NCI-H345 (cell line): ENCODE measurements at regions not wholly inside any gene's neighbourhood (a gene's known extent, or its start where the extent isn't known, plus 50 kb on each side); places are given as distances from the start of the nearest gene placed in this dataset.
A peak's percentile ranks its signal among the peaks of the same experiment; 100 is the strongest.
"Not testable (repeated sequence)": the region's sequence is repeated elsewhere in the genome, so short reads cannot be mapped to it uniquely, and the experiment has no call there.

Source experiments
- DNase-seq: peaks from one replicate; lab custom pipeline; 2025; lab: John Stamatoyannopoulos, UW

DNA sequence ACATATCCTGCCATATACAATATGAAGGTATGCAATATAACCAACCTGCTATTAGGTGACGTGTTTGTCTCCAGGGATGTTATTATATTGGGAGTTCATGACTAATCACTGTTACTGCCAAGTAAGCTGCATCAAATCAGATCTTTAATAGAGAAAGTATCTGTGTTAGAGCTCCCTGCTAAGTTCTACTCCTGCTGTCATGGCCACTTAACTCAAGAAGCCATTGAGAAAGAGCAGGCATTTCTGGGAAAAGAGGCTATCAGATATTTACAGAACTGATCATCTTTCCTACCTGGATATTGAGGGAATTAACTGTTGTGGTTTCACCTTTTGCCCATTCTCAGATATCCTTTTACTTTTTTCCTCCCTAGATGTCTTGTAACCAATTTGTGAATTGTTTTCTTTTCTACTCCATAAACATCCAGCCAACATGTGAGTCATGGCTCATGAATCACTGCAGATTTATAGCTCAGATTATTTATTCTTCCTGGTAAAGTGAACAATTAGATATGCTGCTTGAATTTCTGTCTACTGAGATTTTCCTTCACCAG lies 634.8 kb upstream of the FAM174A start:
- DNase-seq = peak; percentile 12

DNA sequence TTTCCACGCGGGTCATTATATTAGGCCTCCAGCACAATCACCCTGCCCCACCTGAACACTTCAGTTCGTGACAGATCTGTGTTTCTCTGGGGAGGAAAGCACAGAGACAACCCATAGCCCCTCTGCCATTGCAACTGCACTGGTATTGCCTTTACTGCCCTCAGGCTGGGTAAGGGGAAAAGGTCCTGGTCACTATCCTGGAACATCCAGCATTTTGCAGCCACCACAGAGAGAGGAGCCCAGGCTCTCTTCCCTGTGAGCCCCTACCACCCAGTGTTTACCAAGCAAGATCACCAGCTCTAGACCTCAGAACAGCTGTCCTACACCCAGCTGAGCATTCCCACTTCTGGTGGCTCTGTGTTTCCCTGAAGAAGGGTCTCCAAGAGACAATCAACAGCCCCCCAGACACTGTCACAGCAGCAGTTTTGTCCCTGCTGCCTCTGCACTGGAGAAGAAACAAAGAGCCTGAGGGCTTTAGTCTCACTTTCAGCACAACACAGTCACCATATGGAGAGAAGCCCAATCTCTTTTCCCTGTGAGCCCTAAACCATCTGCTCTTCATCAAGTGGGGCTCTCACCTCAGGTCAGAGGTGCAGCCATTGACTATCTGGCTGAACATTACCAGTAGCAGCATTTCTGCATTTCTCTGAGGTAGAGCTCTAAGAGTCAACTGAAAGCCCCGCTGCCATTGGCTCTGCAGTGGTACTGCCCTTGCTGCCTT lies 655.2 kb upstream of the FAM174A start:
- no peak for DNase-seq

- DNase-seq = no peak
These were observed 656.3 kb upstream of the FAM174A start for GRCh38 chr5:99878830-99879229.

GRCh38 chr5:99866740-99867139 lies 668.4 kb upstream of the FAM174A start:
- DNase-seq = no peak

GRCh38 chr5:99865159-99865558 lies 670.0 kb upstream of the FAM174A start:
- no peak for DNase-seq

GRCh38 chr5:99835791-99836190 lies 699.4 kb upstream of the FAM174A start:
- no peak for DNase-seq

DNA sequence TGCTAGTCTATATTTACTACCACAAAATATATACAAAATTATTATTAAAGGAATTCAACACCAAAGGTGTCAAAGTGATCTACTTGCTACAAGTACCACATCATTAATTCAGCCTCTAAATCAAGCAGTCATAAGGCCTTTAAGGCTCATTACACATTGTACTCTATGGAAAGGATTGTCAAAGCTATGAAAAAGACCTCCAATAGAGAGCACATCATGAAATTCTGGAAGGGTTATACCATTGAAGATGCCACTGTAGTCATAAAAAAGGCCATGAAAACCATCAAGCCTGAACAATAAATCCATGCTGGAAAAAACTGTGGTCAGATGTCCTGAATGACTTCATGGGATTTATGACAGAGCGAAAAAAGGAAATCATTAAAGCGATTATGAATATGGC lies 708.0 kb upstream of the FAM174A start:
- no peak for DNase-seq

GRCh38 chr5:99817796-99818195 lies 717.4 kb upstream of the FAM174A start:
- DNase-seq = no peak

DNA sequence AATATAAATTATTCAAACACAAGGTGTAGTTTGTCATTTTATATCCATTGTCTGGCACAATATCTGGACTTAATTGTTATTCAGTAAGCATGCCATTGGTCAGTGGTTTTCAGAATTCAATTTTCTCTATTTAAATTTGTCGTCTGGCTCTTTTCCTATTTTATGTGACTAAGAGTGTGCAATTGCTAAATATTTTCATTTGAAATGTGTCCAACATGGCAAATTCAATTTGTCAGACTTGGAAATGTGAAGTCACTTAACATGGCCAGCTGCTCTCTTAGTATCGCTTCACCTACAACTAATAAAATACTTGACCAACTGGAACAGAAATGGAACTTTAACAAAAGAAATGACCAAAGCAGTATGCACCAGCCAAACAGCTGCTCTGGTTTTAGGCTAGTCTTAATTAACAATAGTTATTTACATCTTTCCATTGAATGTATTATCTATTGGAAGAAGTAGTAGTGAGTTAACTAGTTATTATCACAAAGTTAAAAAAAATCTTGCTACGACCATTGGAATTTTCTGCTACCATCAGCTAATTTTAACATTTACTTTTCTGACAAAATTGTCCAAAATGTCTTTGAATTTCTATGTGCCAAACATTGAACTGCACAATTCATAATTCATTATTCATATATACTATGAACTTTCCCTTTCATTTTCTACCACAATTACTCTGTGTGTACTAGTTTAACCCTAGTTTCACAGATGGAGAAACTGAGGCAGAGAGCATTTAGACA lies 720.7 kb upstream of the FAM174A start:
- no peak for DNase-seq

DNA sequence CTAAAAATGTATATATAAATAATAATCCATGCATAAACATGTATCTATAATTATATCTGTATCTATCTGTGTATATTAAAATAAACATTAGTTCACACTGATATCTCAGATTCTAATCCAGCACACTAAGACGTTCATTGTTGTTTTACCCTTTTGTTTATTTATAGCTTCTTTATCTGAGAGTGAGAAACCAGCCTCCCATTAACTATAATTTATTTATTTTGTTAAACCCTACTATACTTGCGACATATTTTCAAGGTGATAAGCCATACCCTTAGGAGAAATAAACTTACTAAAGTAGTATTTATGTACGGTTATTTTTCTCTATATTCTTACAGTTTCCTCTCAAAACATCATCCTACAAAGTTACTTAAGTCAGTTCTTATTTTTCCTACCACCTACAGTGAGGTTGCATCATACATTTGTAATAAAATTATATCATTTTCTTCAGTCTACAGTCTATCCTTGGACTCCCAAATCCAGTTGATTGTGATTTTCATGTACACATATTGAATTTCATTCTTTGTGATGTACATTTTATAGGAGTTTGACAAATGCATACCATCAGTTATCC lies 726.4 kb upstream of the FAM174A start:
- DNase-seq = no peak

DNA sequence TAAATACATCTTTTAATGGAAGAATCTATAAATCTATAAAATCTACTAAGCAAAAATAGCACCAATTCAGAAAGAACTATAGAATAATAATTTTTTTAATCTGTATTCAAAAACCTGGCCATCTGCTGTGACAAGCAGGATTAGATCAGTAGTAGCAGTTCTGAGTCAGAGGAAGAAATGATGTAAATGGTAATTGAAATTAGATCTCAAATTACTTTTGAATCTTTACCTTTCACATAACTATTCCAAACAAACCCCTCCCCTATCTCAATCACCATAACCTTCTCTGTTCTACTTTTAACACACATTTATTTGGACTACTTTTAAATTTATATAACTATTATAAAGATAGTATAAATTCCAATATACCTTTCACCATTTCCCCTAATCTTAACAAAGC lies 727.8 kb upstream of the FAM174A start:
- no peak for DNase-seq

GRCh38 chr5:99795031-99795430 lies 740.1 kb upstream of the FAM174A start:
- no peak for DNase-seq

DNA sequence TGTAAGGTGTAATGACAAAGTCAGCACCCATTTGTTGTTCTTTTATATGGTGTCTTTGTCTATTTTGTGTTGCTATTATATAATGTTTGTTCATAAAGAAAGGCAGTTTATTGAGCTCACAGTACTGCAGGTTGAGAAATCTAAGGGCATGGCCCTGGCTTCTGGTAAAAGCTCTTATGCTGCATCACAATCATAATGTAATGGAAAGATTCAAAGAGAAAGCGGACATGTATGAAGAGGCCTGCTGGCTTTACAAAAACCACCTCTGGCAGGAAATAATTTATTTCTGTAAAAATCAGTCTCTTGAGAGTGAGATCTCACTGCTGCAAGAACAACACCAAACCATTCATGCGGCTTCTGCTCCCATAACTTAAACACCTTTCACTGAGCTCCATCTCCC lies 746.7 kb upstream of the FAM174A start:
- no peak for DNase-seq

DNA sequence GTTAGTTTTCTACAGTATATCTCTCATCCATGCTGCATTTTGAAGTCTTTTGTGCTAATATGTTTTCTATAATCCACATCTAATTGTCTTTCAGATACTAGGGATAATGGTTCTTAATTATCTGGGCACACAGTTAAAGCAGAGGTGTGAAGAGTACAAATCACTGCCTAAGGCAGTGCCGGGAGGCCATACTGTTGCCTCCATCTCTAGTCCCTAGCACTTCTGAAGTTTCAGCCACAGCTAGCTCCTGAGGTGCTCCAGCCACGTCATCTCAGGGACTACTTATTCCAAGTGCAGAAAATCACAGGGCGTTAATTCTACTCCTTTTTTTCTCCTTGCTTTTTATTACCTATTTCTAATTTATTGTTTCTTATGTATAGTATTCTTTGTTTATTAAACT lies 760.0 kb upstream of the FAM174A start:
- DNase-seq = no peak

- DNase-seq = no peak
These were observed 761.9 kb upstream of the FAM174A start for GRCh38 chr5:99773290-99773689.

DNA sequence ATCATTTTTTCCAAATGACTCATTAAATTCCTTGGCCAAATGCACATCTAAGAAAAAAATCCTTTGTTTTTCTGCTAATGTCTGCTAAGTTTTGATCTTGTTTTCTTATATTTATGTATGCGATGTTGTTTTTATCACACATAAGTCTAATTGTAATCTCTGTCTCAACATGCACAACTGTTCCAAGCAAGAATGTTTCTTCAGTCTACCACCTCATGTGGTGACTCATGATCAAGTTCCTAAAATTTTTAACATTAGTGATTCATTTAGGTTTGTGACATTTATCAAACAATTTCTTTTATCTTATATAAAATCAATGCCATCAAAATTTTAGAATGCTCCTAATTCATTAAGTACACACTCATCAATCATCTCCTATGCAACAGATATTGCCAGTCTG lies 763.9 kb upstream of the FAM174A start:
- DNase-seq = no peak

DNA sequence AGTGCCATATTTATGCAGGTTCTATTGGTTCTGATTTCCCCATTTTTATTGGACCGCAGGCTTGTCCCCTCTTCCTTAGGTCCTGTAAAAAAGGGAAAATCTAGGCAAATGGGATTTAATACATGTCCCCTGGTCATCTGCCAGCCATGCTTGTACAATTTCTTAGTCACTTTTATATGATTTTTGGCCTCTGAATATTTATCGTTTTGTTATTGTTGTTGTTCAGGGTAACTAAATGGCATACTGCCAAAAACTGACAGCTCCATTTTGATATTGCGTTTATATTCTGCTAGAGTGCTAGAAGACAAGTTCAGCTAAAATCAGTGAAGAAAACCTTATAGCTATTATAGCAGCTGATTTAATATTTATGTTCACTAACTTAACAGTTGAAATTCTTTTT lies 770.2 kb upstream of the FAM174A start:
- DNase-seq = no peak

GRCh38 chr5:99763021-99763774 lies 772.0 kb upstream of the FAM174A start:
- no peak for DNase-seq

DNA sequence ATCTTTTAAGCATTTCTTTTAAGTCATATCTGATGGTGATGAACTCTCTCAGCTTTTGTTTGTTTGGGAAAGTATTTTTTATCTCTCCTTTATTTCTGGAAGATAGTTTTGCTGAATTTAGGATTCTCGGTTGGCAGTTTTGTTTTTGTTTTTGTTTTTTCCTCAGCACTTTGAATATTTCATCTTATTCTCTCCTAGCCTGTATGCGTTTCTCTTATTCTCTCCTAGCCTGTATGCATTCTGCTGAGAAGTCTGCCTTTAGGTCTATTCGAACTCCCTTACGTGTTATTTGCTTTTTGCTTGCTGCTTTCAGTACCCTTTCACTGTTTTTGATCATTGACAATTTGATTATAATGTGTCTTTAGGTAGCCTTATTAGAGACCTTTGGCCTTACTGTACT lies 787.8 kb upstream of the FAM174A start:
- no peak for DNase-seq

GRCh38 chr5:99733146-99733545 lies 802.0 kb upstream of the FAM174A start:
- not testable (repeated sequence) for DNase-seq

DNA sequence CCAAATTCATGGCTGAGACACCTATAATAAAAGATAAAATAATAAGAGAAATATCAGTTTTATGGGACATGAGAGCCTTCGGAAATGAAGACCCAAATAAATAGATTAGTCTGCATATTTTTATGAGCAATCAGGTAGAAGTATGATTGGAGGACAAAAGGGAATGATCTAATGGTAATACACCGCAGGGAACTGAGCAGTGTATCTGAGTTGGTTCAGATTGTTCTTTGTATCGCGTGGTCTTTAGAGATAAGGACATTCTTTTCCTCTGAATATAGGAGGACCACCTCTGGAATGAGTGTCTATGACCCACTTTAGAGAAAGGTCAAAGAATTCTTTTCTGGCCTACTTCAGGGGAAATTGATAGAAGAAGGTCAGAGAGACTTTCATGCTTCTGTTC lies 801.8 kb upstream of the CHD1 start:
- DNase-seq = not testable (repeated sequence)

DNA sequence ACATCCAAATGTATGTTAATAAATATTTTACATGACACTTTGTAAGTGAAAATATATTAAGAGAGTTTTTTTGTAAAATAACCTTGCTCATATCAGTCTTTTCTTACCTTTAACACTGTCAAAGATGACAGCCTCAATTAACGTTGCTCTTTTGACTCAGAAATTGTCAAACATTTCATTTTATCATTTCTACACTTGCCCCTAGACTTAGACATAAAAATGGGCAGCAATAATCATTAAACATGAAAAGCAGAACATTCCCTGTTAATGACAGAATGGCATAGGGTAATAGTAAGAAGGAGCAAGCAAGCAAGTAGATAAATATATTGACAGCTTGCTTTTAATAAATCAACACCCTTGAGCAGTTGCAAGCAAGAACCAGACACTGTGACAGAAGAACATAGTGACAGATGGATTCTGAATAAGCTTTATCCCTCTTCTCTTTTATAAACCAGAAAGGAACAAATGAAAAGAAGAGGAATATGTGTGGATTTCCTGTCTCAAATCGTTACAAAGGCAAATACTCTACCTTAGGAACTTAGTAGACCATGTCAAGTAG lies 796.0 kb upstream of the CHD1 start:
- peak; percentile 53 for DNase-seq
